C4-2B (cell line): ENCODE measurements at regions not wholly inside any gene's neighbourhood (a gene's known extent, or its start where the extent isn't known, plus 50 kb on each side); places are given as distances from the start of the nearest gene placed in this dataset.

Experiments used
- ZFX ChIP-seq: fragments of 450-650 bp; IDR thresholded peaks from 2 replicates; pipeline ENCODE4 v1.6.1; 2017
- TF ChIP-seq, protein P1 (sequence below): fragments of 450-650 bp; conservative IDR thresholded peaks from 2 replicates; pipeline ENCODE4 v1.5.1; 2017; ENCODE audit warnings: mild to moderate bottlenecking

- TF ChIP-seq, protein P1, sequence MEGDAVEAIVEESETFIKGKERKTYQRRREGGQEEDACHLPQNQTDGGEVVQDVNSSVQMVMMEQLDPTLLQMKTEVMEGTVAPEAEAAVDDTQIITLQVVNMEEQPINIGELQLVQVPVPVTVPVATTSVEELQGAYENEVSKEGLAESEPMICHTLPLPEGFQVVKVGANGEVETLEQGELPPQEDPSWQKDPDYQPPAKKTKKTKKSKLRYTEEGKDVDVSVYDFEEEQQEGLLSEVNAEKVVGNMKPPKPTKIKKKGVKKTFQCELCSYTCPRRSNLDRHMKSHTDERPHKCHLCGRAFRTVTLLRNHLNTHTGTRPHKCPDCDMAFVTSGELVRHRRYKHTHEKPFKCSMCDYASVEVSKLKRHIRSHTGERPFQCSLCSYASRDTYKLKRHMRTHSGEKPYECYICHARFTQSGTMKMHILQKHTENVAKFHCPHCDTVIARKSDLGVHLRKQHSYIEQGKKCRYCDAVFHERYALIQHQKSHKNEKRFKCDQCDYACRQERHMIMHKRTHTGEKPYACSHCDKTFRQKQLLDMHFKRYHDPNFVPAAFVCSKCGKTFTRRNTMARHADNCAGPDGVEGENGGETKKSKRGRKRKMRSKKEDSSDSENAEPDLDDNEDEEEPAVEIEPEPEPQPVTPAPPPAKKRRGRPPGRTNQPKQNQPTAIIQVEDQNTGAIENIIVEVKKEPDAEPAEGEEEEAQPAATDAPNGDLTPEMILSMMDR: no peak
- no peak for TF ChIP-seq ZFX
Measured at GRCh38 chr16:87037012-87037411, 280.2 kb downstream of the C16orf95 start.
